ENCODE measurements at regions not wholly inside any gene's neighbourhood (a gene's known extent, or its start where the extent isn't known, plus 50 kb on each side); places are given as distances from the start of the nearest gene placed in this dataset.

DNA sequence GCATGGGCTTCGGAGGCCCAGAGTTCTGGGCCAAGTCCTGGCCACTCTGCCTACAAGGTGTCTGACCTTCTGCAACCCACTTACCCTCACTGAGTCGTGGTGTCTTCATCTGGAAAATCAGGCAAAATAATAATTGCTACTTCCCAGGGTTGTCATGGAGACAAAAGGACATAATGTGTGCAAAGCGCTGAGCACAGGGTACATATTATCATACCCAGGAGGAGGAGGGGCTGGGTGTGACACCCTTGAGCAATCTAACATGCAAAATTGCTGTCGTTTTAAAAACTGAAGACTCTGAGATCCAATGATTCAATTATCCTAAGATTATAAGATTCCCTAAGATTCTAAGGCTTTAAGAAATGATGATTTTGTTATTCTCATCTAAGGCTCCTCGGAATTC, 459.5 kb downstream of the PTPRU start:
- TF ChIP-seq POLR2A (IDR thresholded peaks at IDR 0.05), result no peak
- TF ChIP-seq, protein P1, sequence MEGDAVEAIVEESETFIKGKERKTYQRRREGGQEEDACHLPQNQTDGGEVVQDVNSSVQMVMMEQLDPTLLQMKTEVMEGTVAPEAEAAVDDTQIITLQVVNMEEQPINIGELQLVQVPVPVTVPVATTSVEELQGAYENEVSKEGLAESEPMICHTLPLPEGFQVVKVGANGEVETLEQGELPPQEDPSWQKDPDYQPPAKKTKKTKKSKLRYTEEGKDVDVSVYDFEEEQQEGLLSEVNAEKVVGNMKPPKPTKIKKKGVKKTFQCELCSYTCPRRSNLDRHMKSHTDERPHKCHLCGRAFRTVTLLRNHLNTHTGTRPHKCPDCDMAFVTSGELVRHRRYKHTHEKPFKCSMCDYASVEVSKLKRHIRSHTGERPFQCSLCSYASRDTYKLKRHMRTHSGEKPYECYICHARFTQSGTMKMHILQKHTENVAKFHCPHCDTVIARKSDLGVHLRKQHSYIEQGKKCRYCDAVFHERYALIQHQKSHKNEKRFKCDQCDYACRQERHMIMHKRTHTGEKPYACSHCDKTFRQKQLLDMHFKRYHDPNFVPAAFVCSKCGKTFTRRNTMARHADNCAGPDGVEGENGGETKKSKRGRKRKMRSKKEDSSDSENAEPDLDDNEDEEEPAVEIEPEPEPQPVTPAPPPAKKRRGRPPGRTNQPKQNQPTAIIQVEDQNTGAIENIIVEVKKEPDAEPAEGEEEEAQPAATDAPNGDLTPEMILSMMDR (IDR thresholded peaks at IDR 0.05), result no peak
